ENCODE measurements at regions not wholly inside any gene's neighbourhood (a gene's known extent, or its start where the extent isn't known, plus 50 kb on each side); places are given as distances from the start of the nearest gene placed in this dataset.

DNA sequence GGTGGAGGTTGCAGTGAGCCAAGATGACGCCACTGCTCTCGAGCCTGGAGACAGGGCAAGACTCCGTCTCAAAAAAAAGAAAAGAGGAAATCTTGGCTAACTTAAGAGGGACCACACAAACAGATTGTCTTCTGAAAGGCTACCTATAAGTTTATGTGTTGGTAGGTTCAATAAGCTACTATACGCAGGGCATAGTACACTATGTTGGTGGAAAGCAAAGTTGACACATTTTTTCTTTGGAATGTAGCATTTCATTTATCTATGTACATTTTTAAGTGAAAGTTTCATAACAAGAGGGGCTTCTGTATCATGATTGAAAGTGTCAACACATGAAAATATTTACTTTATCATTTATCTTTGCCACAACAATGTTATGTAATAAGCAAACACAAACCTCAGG is 752.6 kb upstream of the ACVR2A start:
- no peak for DNase-seq (ENCODE audit: low read depth in 4 of 4, low spot score in 1 of 4)

DNA sequence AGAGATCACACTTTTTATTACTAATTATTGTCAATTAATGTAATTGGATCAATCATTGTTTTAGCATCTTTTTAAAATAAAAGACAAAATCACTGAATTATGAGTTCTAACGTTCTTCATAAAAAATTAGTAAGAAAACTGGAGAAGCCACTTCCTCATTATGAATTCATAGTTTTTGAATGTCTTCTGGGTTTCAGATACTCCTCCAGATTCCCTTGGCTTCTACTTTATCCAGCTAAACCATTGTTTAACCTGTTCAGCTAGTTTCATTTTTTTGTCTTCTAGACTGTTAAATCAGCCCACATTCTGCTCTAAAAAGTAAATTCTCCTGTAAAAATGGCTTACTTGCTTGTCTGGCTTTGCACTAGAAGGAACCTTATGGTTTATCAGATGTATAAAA is 753.4 kb upstream of the ACVR2A start:
- no peak for DNase-seq (ENCODE audit: low read depth in 4 of 4, low spot score in 1 of 4)

DNA sequence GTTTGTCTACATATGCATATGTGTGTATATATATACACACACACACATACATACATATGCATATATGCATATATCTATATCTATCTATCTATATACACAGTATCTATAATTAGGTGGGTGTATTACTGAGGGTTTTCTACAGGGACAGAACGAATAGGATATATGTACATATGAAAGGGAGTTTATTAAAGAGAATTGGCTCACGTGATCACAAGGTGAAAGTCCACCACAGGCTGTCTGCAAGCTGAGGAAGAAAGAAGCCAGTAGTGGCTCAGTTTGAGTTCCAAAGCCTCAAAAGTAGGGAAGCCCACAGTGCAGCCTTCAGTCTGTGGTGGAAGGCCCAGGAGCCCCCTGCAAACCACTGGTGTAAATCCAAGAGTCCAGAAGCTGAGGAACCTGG is 756.0 kb upstream of the ACVR2A start:
- DNase-seq (ENCODE audit: low read depth in 4 of 4, low spot score in 1 of 4) = no peak

DNA sequence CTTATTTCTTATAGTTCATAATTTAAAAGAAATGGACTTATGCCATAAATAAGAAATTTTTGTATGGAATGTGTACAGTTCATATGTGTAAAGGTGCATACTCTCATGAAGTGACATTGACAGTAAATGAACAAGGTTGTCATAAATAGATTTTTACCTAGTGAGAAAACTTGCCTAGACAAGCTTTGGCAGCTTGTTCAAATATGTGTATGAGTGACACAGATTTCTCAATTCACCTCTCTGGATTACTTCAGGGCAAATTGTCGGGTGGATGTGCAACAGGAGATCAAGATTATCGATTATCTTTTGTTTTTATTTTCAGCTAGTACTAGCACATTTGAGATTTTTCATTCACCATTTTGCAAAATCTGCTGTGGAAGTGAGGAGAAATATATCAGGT is 758.1 kb upstream of the ACVR2A start:
- DNase-seq (ENCODE audit: low read depth in 4 of 4, low spot score in 1 of 4) = no peak

DNA sequence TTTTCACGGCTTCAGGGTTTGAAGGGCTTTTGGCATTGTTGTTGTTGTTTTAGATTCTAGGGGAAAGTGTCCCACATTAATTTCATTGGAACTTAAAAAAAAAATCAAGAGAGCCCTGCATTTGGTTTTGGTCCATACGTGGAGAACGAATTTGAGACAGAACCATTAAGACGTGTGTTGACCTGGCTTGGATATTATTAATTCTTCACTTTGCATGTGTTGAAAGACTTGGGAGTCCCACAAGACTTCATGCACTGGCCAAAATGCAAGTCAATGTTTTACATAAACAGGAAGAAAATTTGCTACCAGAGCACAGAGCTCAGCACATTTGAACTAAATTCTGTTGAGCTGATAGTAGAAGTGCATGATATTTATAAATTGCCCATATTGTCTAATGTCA is 761.2 kb upstream of the ACVR2A start:
- DNase-seq (ENCODE audit: low read depth in 4 of 4, low spot score in 1 of 4) = no peak

DNA sequence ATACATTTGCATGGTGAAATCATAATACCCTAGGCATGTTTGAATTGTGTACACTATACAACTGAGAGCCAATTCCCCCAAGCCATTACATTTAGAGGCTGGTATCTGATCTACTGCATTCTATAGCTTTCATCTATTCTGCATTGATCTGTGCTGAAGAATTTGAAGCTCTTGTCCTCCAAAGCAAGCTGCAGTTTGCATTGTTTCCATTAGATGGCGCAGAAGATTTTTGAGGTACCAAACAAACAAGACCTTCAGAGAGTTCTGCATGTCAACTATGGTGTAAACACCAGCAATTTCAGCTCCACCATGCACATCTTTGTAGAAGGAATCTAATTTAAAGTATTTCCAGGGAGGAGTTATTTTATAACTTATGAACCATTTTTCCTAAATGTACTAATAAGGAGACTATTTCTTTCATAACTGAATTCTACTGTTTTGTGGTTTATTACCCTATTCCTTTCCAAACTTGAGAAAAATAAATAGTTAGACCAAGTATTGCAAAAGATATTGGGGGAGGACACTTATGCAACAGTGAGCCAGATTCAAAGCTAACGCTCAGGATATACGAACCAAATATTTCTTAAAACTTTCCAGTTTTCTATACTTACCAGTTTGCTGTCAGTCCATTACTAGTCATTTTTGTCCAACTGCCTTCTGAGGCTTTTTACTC is 761.8 kb upstream of the ACVR2A start:
- DNase-seq (ENCODE audit: low read depth in 4 of 4, low spot score in 1 of 4) = peak; percentile 16 to 49 (median 31)

DNA sequence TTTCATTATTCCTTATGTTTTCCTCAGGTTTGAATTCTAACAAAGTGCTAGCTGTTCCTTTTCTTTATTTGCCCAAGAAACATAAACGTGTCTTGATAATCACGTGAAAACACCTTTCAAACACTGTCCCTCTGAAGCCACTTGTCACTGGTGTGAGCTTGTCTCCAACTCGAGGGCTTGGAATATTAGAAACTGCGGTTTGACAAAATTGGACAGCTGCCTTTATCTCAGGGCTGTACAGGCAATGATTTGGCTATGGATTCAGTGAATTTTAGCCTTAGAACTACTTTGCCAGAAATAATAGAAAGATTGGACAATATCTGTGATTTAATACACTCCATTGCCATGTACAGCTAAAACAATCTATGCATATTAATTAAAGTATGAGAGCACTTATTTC is 763.0 kb upstream of the ACVR2A start:
- no peak for DNase-seq (ENCODE audit: low read depth in 4 of 4, low spot score in 1 of 4)

DNA sequence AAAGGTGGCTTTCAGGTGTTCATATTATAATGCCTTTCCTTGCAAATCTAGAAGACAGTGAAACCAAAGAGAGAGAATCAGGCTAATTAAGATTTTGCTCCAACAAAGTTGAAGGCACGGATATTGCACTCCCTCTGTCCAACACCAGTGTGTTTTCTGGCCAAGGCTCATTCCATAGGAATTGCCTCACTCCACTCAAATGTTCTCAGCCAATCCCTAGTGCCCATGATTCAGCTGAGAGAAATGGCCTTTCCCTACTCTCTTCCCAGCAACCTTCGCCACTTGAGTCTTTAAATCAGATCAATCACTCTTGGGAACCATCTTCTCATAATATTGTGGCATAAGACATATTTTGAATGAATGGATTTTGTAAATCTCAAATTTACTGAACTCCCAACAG is 768.2 kb upstream of the ACVR2A start:
- DNase-seq (ENCODE audit: low read depth in 4 of 4, low spot score in 1 of 4) = no peak

DNA sequence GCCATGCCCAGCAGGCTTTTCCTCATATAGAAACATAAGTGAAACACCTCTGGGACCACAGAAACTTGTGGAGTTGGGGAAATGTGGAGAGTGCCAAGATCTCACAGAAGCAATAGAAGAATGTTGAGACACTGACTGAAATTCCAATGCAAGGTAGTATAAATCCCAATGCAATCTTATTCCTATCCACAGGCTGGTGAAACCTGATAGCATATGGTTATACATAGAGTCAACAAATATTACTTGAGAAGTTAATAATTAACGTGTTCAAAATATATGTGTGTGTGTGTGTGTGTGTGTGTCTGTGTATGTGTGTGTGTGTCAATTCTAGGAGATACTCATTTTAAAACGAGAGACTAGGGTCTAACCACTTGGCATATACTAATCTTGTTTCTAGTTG is 776.8 kb upstream of the ACVR2A start:
- DNase-seq (ENCODE audit: low read depth in 4 of 4, low spot score in 1 of 4) = no peak

DNA sequence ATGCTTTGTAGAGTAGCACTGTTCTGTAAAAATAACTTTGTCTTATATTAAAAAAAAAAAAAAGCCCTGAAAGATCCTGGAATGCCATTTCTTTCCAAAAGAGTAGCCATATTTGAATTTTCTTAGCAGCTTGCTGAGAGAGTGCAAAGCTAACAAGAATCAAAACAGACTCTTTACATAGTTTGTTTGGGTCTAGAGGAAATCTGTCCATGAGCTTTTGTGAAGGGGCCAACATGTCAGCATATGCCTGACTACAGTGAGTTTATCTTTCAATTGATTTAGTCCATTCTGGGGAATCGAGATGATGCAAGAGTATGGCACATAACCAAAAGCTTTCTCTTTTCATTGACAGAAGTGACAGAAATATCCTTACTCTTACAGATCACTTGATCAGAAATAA is 777.7 kb upstream of the ACVR2A start:
- DNase-seq (ENCODE audit: low read depth in 4 of 4, low spot score in 1 of 4) = no peak

DNA sequence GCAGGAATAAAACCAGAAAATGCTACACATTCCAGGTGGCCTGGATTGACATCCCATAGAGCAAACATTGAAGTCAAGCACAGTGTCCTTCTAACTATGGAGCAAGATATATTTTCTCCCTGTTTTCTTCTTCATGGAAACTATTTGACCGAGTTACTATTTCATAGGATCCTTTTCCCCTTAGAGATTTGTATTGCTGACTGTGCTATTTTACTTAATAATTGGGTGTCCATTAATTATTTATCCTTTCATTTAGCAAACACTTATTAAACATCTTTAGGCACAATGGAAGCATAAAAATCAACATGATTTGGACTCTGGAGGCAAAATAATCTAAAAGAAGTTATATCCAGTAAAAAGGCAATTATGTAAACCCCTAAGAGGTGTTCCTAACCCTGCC is 782.8 kb upstream of the ACVR2A start:
- no peak for DNase-seq (ENCODE audit: low read depth in 4 of 4, low spot score in 1 of 4)

DNA sequence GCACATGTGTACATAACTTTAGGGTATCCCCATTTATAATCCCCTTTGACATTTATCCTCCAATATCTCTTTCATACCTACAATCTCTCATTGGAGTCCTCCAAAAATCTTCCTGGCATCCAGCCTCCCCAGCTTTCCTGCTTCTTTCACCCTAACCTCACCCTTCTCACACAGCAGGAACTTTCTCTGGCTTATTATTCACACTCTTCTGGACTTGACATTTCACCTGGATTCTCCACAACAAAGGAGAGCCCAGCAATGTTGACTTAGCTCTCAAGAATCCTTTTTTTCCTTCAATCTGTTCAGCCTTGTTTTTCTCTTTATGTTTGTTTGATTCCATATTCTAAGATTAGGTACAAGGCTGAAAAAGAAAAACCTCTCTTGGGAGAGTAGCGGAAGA is 783.6 kb upstream of the ACVR2A start:
- DNase-seq (ENCODE audit: low read depth in 4 of 4, low spot score in 1 of 4) = no peak

DNA sequence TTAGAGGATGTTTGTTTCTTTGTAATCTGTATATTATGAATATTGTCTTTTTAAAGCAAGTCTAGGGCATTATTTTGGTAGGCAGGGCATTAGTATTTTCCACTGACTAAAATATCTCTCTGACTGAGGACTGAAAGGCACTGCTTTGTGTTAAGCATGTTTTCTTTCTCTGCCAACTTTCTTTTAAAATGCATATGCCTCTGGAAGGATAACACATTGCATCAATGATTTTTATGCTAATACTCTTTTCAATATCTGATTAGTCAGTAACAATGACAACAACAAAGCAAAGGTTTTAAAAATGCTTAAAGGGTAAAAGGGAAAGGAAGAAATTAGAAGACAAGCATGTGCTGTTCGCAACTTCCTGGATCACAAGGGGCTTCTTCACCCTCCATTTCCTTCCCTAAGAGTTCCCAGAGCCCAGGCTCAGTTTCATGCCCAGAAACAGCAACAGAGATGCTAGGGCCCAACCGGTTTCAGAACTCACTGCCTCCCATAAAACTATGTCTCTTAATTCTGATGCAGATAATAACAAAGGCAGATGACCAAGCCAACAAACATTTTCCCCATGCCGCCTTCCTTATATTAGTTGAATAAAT is 786.8 kb upstream of the ACVR2A start:
- no peak for DNase-seq (ENCODE audit: low read depth in 4 of 4, low spot score in 1 of 4)

DNA sequence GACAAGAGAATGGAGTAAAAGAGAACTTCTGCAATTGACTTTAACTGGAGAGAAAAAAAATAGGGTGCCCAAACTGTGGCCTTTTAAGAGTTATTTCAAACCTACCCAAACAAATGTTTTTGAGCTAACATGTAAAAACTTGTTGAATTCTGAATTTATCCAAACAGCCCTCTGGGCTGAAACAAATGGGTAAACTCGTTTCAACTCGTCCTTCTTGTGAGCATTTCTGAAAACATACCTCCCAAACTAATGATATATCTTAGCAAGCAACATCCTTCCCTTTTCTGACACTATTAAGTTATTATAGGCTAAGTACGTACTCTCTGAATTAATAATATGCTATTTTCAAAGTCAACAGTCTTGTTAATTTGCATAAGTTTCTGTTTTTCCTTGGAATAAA is 793.0 kb upstream of the ACVR2A start:
- no peak for DNase-seq (ENCODE audit: low read depth in 4 of 4, low spot score in 1 of 4)

DNA sequence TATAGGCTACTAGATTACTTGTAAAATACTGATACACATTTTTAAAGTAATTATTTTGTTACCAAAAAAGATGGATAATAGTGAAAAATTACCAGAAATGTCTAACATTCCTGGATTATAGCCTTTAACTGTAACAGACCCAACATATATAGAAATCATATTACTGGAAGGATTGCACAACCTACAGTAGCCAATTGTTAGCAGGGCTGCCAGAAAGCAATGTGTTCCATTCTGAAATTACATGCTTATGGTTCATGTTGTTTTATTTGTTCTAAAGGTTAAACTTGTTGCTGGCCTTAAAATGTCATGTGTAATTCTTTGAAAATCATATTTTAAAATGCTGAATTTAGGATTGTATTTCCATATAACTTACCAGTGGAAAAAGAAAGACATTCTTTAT is 793.6 kb upstream of the ACVR2A start:
- no peak for DNase-seq (ENCODE audit: low read depth in 4 of 4, low spot score in 1 of 4)

DNA sequence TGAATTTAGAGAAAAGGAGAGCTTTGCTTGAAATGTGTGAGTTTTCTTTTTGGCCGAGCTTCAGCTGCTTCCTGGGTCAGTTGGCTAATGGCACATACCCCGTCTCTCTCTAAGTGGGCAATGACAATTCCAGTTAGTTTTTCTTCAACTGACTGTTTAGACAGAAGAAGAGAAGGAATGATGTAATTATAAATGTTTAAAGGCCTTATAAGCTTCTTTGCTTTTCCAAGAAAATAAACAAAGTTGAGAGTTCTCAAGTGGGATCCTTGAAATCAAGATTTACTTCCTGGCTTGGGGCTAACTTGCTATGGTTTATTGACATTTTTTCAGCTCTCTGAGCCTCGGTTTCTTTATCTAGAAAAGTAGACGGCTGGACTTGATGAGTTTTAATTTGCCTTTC is 794.9 kb upstream of the ACVR2A start:
- DNase-seq (ENCODE audit: low read depth in 4 of 4, low spot score in 1 of 4) = no peak

DNA sequence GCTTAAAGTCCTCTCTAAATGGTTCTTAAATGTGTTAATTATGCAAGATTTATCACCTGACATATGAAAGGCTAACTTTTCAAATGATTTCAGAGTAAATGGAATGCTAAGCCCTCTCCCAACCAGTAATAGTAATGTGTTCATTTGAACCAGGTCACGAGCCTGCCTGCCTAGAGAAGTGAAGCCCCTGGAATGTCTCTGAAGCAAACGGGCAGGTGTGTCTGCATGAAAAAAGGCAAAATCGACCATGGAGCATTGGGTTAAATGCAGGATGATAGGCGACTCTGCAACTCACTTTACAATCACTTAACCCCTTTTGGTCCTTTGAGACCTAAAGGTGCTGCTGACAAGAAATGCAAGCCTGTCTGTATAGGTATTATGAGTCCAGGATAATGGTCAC is 798.4 kb upstream of the ACVR2A start:
- no peak for DNase-seq (ENCODE audit: low read depth in 4 of 4, low spot score in 1 of 4)

DNA sequence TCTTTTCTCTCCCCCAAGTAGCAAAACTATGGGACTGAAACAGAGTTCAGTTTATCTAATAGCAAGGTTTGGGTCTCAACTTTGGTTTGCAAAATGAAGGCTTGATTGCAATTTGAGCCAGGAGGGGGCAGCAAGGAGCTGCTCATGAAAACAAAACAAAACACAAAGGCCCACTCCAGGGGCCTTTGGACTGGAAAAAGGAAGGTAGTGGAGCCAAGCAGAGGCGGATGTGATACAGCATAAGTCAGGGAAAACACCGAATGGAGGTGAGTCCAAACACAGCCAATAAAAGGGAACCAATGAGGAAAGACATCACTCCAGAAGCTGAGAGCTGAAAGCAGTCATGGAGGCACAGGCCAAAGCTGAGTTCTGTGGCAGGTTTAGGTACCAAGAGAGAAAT is 799.7 kb upstream of the ACVR2A start:
- peak; percentile 4 to 36 (median 26) for DNase-seq (ENCODE audit: low read depth in 4 of 4, low spot score in 1 of 4)

DNA sequence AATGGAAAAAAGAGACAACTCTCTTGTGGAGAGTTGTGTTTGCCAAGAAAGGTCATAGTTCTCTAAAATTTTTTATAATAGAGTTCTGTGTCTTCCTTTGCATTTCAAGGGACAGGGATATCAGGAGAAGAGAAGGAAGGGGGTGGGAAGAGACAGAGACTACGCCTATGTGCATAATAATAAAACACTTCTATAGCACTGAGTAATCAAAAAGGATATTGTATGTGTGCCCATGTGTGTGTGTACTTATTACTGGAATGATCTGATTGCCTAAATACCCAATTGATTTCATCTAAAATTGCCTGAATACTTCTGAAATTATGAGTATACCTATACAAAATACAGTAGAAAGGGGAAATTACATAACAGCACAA is 803.7 kb upstream of the ACVR2A start:
- no peak for DNase-seq (ENCODE audit: low read depth in 4 of 4, low spot score in 1 of 4)

DNA sequence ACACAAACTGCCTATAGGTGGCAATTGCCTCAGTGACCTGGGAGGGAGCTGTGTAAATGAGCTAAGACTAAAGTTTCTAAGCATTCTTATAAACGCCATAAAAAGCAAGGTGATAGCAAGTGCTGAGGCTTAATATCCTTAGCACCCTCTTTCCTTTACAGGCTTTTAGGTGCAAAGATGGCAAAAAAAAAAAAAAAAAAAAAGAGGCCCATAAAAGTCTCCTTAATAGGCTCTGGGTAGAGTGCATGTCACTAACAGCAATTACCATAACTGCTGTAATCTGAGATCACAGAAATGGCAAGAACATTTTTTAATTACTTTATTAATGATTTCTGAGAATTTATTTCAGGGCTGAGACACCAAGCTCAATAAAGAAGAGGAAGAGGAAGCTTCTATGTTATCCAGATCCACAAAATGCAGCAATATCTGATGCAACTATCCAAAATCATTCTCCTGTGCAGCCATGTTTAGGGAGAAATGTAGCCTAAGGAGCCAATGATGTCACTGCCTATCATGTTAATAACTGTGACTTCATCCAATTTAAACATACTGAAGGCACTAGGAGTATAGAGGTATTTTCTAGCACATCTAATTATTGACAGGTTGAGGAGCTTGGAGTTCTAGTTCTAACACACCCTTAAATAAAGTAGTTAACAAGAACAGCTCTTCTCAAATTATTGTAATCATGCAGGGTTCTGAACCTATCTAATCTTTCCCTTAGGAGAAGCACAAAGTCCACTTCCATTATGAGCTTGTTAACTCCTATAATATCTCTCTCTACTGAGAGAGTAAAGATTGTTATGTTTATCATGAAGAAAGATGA is 804.3 kb upstream of the ACVR2A start:
- DNase-seq (ENCODE audit: low read depth in 4 of 4, low spot score in 1 of 4) = no peak

DNA sequence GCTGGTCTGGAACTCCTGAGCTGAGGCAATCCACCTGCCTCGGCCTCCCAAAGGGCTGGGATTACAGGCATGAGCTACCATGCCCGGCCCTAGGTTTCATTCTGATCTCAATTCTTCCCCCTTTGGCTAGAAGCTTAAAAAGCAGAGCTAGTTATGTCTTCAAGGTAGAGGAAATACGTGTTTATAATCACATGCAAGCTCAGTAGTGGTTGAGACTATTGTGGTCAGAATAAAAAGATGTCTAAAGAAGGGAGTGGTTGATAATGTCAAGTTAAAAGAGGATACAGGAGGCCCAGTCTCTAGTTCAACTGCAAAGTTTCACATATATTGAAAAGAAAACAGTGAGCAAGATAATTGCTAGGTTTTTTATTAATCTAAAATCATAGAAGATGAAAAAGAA is 807.8 kb upstream of the ACVR2A start:
- DNase-seq (ENCODE audit: low read depth in 4 of 4, low spot score in 1 of 4) = no peak

DNA sequence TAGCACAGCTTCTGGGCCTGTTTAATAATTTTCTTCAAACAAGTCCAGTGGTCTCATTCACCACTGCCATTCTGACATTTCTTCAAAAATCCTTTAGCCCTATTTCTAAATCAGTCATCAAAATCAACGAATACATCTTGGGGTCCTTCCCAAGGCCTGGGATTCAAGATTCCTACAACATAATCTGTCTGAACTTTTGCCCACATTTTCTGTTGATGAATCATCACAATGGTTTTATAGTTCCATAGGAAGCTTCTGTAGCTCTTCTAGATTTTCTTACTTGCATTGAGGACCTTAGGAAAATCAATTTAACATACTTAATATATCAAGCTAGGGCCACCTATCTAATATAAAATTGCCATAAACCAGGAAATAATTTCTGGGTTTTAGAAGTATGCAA is 811.8 kb upstream of the ACVR2A start:
- DNase-seq (ENCODE audit: low read depth in 4 of 4, low spot score in 1 of 4) = no peak

DNA sequence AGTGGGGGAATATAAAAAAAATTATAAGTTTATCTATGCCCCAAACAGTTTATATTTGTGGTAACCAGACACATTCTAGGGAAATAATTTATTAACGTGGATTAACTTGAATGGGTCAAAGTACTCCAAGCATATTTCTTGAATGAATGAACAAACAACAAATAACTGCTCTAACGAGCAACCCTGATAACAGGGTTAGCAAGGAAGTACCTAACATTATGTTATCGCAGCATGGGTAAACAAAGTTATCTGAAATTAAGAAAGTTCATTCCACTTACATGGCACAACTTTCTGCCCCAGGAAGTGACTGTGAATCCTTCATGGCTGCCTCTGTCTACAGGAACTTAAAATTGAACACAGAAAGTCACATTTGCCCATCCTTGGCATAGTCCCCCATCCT is 812.9 kb upstream of the ACVR2A start:
- no peak for DNase-seq (ENCODE audit: low read depth in 4 of 4, low spot score in 1 of 4)

All from stimulated activated CD4-positive, alpha-beta T cell treated with anti-CD3 and anti-CD28 coated beads, Interleukin-1b, Interleukin-23, amount 100 ng/mL, for 24 hours (primary cell).